Muscle of leg (tissue), 3 donors: ENCODE measurements at regions not wholly inside any gene's neighbourhood (a gene's known extent, or its start where the extent isn't known, plus 50 kb on each side); places are given as distances from the start of the nearest gene placed in this dataset.
A peak's percentile ranks its signal among the peaks of the same experiment; 100 is the strongest.

Source experiments
- DNase-seq: peaks from one replicate; pipeline ENCODE4 v3.0.0; 2013
- H3K27ac ChIP-seq: one replicate; pipeline ENCODE4 v1.5.1; 2013; ENCODE audit warnings: mild to moderate bottlenecking, low read length, control low read depth
- H3K27me3 ChIP-seq: one replicate; pipeline ENCODE4 v1.6.1; 2013; ENCODE audit warnings: low read length; ENCODE audit not compliant: control insufficient read depth, insufficient read depth
- H3K36me3 ChIP-seq: one replicate; pipeline ENCODE4 v1.6.1; 2013; ENCODE audit warnings: low read length; ENCODE audit not compliant: control insufficient read depth, insufficient read depth
- H3K4me1 ChIP-seq: one replicate; pipeline ENCODE4 v1.6.1; 2013; ENCODE audit warnings: low read length; ENCODE audit not compliant: control insufficient read depth, insufficient read depth
- H3K4me3 ChIP-seq: one replicate; pipeline ENCODE4 v1.5.1; 2013; ENCODE audit warnings: low read length, control low read depth
- H3K9me3 ChIP-seq: replicated peaks from 2 replicates; pipeline ENCODE4 v1.6.1; 2013; ENCODE audit warnings: low read depth, low read length; ENCODE audit not compliant: control insufficient read depth
- WGBS: methylation state at CpG from one replicate; pipeline ENCODE4 v1.1.5; 2013; ENCODE audit warnings: missing lambda C conversion rate; ENCODE audit not compliant: insufficient coverage; 5-methylcytosine and 5-hydroxymethylcytosine counted together

DNA sequence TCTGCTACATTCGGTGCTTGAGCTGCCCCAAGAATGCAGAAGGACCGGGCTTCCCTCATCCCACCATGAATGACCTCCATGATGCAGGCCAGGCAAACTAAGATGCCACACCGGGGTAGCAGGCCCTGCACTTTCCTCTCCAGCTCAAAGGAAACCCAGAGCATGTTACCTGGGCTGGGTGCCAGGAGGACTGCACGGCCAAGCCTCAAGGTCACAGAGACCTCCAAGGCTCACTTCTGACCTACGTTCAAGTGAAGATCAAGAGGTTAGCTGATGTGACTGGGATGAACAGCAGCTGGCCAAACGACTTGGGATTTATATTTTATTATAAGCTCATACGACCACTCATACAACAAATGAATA lies 501.8 kb downstream of the CD83 start:
- DNase-seq: no peak
- H3K36me3 ChIP-seq: no peaks in the 10 kb centered on the region
- 82% methylated on average over 2 of the region's 7 CpGs for WGBS
- H3K27ac ChIP-seq: no peak overlapping the region
- H3K4me1 ChIP-seq: peaks cover 9% of the 10 kb centered on the region
- peaks cover 6% of the 10 kb centered on the region for H3K9me3 ChIP-seq
- H3K4me3 ChIP-seq: no peak overlapping the region
- peaks cover 16% of the 10 kb centered on the region for H3K27me3 ChIP-seq

DNA sequence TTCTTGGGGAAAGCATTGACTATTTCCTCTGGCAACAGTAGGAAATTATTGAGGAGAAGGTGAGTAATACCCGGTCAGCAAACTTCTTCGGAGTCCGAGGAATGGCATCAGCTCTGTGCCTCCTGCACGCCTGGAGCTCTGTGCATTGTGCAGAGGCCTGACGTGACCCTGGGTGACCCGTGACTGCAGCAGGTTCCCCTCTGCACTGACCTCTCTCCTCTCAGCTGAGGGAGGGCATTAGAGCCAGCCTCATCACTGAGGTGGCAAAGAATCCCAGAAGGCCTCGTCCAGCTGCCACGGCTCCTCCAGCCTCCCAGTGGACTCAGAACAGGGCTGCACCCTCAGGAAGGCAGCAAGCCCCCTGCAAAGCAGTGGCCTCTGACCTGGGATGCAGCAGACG lies 502.9 kb downstream of the CD83 start:
- no peak for DNase-seq
- 81% methylated on average over 8 of the region's 9 CpGs for WGBS
- Histone ChIP-seq H3K4me3 (no peak overlapping the region), H3K9me3 (peaks cover 6% of the 10 kb centered on the region), H3K36me3 (no peaks in the 10 kb centered on the region), H3K4me1 (peaks cover 9% of the 10 kb centered on the region), H3K27me3 (peaks cover 18% of the 10 kb centered on the region), H3K27ac (no peak overlapping the region)

DNA sequence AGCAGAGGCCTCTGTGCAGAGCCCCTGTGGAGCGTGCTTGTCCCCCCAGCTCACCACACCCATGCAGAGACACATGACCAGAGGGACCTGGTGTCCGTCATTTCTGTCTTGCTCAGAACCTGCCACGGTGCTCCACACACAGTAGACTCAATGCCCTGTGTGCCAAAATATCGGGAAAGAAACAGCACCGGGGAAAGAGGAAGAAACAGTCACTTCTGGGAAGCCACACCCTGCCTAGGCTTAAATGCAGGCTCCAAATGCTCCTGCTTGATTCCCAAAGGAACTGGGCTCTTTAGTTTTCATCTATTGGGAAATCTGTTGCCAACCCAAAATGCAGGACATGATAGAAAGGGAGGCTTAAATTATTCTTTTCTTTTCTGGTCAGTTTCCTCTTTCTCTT lies 503.9 kb downstream of the CD83 start:
- peaks cover 20% of the 10 kb centered on the region for H3K27me3 ChIP-seq
- no peak overlapping the region for H3K27ac ChIP-seq
- WGBS: 35% methylated on average over 4 of the region's 5 CpGs
- no peaks in the 10 kb centered on the region for H3K36me3 ChIP-seq
- no peaks in the 10 kb centered on the region for H3K9me3 ChIP-seq
- peaks cover 9% of the 10 kb centered on the region for H3K4me1 ChIP-seq
- no peak overlapping the region for H3K4me3 ChIP-seq
- DNase-seq: peak; percentile 21

DNA sequence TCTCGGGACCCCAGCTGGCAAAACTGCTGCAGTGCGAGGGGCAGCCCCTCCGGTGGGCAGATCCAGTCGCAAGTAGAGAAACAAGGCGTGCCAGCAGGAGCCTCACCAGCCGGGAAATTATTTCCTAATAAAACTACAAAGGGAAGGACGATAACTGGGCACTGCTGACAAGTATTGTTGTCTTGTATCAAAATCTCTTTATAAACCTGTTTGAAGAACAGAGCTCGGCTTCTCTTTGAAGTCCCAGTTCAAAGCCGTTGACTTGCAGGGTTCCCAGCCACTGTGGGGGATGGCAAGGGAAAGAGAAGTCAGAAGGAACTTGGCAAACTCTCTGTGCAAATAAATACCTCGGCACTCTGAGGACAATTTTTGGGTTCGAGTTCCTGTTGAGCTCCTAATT lies 504.5 kb downstream of the CD83 start:
- Histone ChIP-seq H3K36me3 (no peaks in the 10 kb centered on the region), H3K4me3 (no peak overlapping the region), H3K4me1 (peaks cover 9% of the 10 kb centered on the region), H3K27ac (no peak overlapping the region), H3K27me3 (peaks cover 18% of the 10 kb centered on the region), H3K9me3 (no peaks in the 10 kb centered on the region)
- 40% methylated on average over 2 of the region's 11 CpGs for WGBS
- no peak for DNase-seq

DNA sequence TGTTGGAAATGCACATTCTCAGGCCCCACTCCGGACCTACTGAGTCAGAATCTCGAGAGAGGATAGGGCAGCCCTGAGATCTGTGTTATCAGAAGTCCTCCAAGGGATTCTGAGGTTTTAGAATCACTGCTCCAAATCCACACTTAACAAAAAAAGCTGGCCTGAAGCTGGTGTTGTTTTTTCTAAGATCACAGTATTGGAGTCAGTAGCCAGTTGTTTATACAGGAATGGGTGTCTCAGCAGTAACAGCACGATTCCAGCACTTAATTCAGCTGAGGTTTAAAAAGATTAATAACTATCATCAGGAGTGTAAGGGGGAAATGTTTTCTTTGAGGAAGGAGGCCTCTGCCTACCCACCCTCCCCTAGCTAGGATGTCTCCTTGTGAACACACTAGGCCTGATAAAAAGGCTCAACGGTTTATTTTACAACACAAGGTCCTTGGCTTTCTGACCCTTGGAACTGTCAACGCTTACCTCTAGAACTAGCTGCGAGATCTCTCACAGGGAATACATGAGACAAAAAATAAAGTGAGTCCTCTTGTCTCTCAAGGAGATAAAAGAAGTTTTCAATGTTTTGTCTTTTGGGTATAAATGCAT lies 505.4 kb downstream of the CD83 start:
- Histone ChIP-seq H3K36me3 (no peaks in the 10 kb centered on the region), H3K9me3 (peaks cover 4% of the 10 kb centered on the region), H3K4me3 (no peak overlapping the region), H3K4me1 (peaks cover 9% of the 10 kb centered on the region), H3K27ac (no peak overlapping the region), H3K27me3 (peaks cover 18% of the 10 kb centered on the region)
- no CpG with 5 or more reads among the region's 6 CpGs for WGBS
- DNase-seq: no peak

DNA sequence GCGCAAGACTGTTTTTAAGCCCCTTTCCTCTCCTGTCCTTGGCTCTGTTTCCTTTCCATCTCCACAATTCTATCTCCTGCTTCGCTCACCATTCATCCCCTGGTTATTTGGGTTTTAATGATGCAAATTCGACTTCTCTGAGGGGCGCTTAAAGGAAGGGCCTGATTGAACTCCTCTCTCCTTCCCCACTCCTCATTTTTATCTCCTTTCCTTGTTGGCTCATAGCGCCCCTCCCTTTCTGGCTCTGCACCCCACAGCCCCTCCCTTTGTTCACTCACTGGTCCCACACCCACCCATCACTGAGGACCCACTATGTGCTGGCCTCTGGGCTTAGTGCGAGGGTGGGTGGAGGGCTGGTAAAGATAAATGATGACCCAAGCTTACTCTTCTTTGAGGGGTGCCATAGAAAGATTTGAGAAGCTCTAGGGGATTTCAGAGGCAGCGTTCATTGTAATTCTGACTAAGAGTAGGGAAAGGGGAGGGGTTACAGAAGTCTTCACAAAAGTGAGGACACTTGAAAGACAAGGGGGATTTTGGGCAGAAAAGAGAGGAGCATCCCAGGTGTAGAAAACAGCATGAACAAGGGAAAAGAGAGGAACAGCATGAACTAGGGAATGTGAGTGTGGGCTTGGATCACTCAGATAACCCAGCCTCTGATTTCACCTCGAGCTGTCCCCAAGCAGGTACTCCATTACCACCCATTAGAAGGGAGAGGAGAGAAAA lies 507.8 kb downstream of the CD83 start:
- H3K27ac ChIP-seq: no peak overlapping the region
- peaks cover 30% of the 10 kb centered on the region for H3K27me3 ChIP-seq
- H3K4me1 ChIP-seq: peaks cover 9% of the 10 kb centered on the region
- H3K4me3 ChIP-seq: no peak overlapping the region
- no peaks in the 10 kb centered on the region for H3K36me3 ChIP-seq
- peaks cover 4% of the 10 kb centered on the region for H3K9me3 ChIP-seq
- DNase-seq: no peak
- 79% methylated on average over 5 of the region's 8 CpGs for WGBS

DNA sequence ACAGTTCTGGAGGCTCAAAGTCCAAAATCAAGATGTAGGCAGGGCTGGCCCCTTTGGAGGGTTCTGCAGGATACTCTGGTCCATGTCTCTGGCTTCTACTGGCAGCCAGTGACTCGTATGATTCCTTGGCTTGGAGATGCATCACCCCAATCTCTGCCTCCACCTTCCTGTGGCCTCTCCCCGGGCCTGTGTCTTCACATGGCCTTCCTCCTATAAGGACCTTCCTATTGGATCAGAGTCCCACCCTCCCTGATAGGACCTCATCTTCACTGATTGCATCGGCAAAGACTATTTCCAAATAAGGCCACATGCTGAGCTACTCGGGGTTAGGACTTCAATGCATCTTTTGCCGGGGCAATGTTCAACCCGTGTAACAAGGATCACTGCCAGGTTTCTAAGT lies 509.0 kb downstream of the CD83 start:
- Histone ChIP-seq H3K9me3 (peaks cover 4% of the 10 kb centered on the region), H3K4me3 (no peak overlapping the region), H3K27me3 (peaks cover 29% of the 10 kb centered on the region), H3K4me1 (peaks cover 7% of the 10 kb centered on the region), H3K27ac (no peak overlapping the region), H3K36me3 (no peaks in the 10 kb centered on the region)
- WGBS: 88% methylated on average over 6 of the region's 6 CpGs
- DNase-seq: no peak

DNA sequence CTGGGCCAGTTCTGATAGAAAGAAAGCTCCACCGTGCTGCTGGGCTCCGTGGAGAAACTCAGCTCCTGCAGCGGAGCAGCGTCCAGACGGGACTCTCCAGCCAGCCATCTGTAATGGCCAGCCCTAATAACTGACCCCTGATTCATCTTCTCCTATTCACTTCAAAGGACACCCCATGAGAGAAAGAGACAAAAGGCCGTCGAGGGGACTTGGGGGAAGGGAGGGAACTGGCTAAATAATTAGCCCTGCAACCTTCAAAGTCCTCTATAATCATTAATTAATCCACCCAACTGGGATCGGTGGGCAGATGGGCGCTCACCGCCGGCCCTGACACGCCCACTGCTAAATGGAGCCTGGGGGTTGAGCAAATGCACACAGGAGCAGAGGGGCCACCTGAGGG lies 512.4 kb downstream of the CD83 start:
- Histone ChIP-seq H3K36me3 (no peaks in the 10 kb centered on the region), H3K27me3 (peaks cover 26% of the 10 kb centered on the region), H3K4me1 (no peaks in the 10 kb centered on the region), H3K27ac (no peak overlapping the region), H3K9me3 (peaks cover 4% of the 10 kb centered on the region), H3K4me3 (no peak overlapping the region)
- WGBS: 37% methylated on average over 8 of the region's 12 CpGs
- no peak for DNase-seq

DNA sequence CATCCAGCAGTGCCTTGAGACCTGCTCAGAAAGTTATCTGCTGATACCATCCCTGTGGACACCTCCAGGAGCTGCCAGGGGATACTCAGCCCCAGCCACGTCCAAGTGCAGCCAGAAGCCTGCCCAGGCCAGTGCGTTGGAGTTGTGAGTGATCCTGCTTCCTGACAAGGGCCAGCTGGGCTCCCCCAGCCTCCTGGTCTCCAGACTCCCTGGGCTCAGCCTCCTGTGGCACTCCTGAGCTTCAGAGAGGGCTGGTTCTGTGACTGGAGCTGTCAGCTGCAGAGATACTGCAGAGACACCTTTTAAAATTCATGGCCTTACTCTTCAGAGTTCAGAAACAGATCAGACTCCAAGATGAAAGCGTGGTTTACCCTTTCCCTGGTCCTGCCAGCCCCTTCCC lies 515.9 kb downstream of the CD83 start:
- Histone ChIP-seq H3K9me3 (no peaks in the 10 kb centered on the region), H3K27ac (no peak overlapping the region), H3K27me3 (peaks cover 25% of the 10 kb centered on the region), H3K4me1 (peaks cover 4% of the 10 kb centered on the region), H3K36me3 (no peaks in the 10 kb centered on the region), H3K4me3 (no peak overlapping the region)
- 41% methylated on average over 3 of the region's 3 CpGs for WGBS
- DNase-seq: no peak

DNA sequence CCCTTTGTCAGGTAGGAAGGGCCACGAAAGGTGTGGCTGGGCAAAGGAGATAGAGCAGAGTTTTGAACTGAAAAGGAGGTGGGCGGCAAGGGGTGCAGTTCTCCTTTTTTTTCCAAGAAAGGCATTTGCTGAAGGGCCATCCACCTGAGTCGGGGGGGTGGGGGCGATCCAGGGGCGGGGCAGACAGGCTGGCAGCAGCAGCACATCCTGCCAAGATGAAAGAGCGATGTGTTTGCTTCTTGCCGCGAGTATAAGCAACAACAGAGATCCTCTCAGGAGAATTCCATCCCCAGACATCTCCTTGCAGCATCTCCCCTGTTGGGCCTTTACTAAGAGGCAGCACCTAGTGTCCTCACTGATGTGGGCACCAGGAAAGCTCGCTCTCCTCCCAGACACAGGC lies 516.5 kb downstream of the CD83 start:
- no peak for DNase-seq
- Histone ChIP-seq H3K4me1 (peaks cover 9% of the 10 kb centered on the region), H3K27ac (no peak overlapping the region), H3K4me3 (no peak overlapping the region), H3K27me3 (peaks cover 20% of the 10 kb centered on the region), H3K9me3 (no peaks in the 10 kb centered on the region), H3K36me3 (no peaks in the 10 kb centered on the region)
- 72% methylated on average over 8 of the region's 9 CpGs for WGBS
